HL-60 (cell line): ENCODE measurements at regions not wholly inside any gene's neighbourhood (a gene's known extent, or its start where the extent isn't known, plus 50 kb on each side); places are given as distances from the start of the nearest gene placed in this dataset.

ENCODE experiments used
- CTCF ChIP-seq: IDR thresholded peaks from one replicate; pipeline ENCODE4 v1.5.1; 2011; ENCODE audit warnings: low read length, control low read depth, inconsistent platforms; ENCODE audit not compliant: insufficient read depth
- GABPA ChIP-seq: IDR thresholded peaks from 2 replicates; pipeline ENCODE4 v1.6.1; 2012; ENCODE audit warnings: low read depth
- POLR2AphosphoS5 ChIP-seq: IDR thresholded peaks from 2 replicates; pipeline ENCODE4 v1.6.1; 2012; ENCODE audit warnings: low read depth
- REST ChIP-seq: IDR thresholded peaks from 2 replicates; pipeline ENCODE4 v1.6.1; 2012; ENCODE audit warnings: low read depth; ENCODE audit not compliant: insufficient replicate concordance
- SPI1 ChIP-seq: IDR thresholded peaks from 2 replicates; pipeline ENCODE4 v1.6.1; 2012; ENCODE audit warnings: low read depth, mild to moderate bottlenecking, borderline replicate concordance

- TF ChIP-seq CTCF = no peak
- no peak for TF ChIP-seq POLR2AphosphoS5
- no peak for TF ChIP-seq REST
- no peak for TF ChIP-seq SPI1
- TF ChIP-seq GABPA = no peak
These were observed 89.8 kb upstream of the SPRY1 start for GRCh38 chr4:123306769-123307168.
